Mammary epithelial cell (primary cell): ENCODE measurements at regions not wholly inside any gene's neighbourhood (a gene's known extent, or its start where the extent isn't known, plus 50 kb on each side); places are given as distances from the start of the nearest gene placed in this dataset.

Experiments
- CTCF ChIP-seq, 2 donors: IDR thresholded peaks in 1 of 2; conservative IDR thresholded peaks in 1 of 2; 2 replicates each; pipeline ENCODE4 v1.5.1; 2011 to 2012; ENCODE audit warnings: inconsistent platforms in 2 of 2, low read length in 2 of 2, mild to moderate bottlenecking in 2 of 2, control low read depth in 1 of 2, low read depth in 1 of 2; ENCODE audit not compliant: insufficient read depth in 1 of 2; ENCODE audit errors: extremely low read depth in 1 of 2
- EZH2 ChIP-seq: IDR thresholded peaks from 2 replicates; pipeline ENCODE4 v1.6.1; 2012; ENCODE audit warnings: low read length, inconsistent platforms, borderline replicate concordance

- no peak for TF ChIP-seq CTCF (conservative IDR thresholded peaks at IDR 0.05 in 1 of 2, IDR thresholded peaks at IDR 0.05 in 1 of 2; ENCODE audit: extremely low read depth in 1 of 2, insufficient read depth in 1 of 2, low read depth in 1 of 2, low read length in 2 of 2)
- TF ChIP-seq EZH2, result no peak
These were observed 244.4 kb downstream of the GALC start for GRCh38 chr14:87748558-87748957.
